Natural killer cell (primary cell): ENCODE measurements at regions not wholly inside any gene's neighbourhood (a gene's known extent, or its start where the extent isn't known, plus 50 kb on each side); places are given as distances from the start of the nearest gene placed in this dataset.

Experiments
- ATAC-seq, 3 donors: fragments of 150-1000 bp in 2 of 3; fragments of 200-7000 bp in 1 of 3; cut with Tn5 transposase; 1 replicate in 1 of 3; 2 replicates in 2 of 3; pipeline ENCODE4 v1.10.0; 2021; ENCODE audit warnings: mild to moderate bottlenecking in 2 of 3, moderate library complexity in 2 of 3
- DNase-seq, 2 donors: peaks; one replicate each; pipeline versions ENCODE4 v3.0.0 to v3.0.0-alpha.2; 2013 to 2021; ENCODE audit warnings: mixed read lengths in 1 of 2
- H3K27ac ChIP-seq: one replicate; pipeline ENCODE4 v1.5.1; 2013; ENCODE audit warnings: mild to moderate bottlenecking, low read length
- H3K27me3 ChIP-seq: one replicate; pipeline ENCODE4 v1.6.1; 2013; ENCODE audit warnings: low read length; ENCODE audit not compliant: control insufficient read depth, insufficient read depth
- H3K36me3 ChIP-seq: one replicate; pipeline ENCODE4 v1.6.1; 2013; ENCODE audit warnings: low read length; ENCODE audit not compliant: control insufficient read depth, insufficient read depth
- H3K4me1 ChIP-seq: one replicate; pipeline ENCODE4 v1.6.1; 2013; ENCODE audit warnings: low read length; ENCODE audit not compliant: control insufficient read depth, insufficient read depth
- H3K4me3 ChIP-seq: one replicate; pipeline ENCODE4 v1.5.1; 2013; ENCODE audit warnings: low read length
- H3K9me3 ChIP-seq: one replicate; pipeline ENCODE4 v1.6.1; 2013; ENCODE audit warnings: low read length; ENCODE audit not compliant: control insufficient read depth, insufficient read depth
- H3K27ac Mint-ChIP-seq, 2 donors: one replicate each; pipeline ENCODE4 v1.8.0; 2022; ENCODE audit warnings: mild to moderate bottlenecking in 2 of 2, mixed read lengths in 2 of 2, moderate library complexity in 1 of 2
- H3K27me3 Mint-ChIP-seq, 2 donors: one replicate each; pipeline ENCODE4 v1.8.0; 2022; ENCODE audit warnings: low read depth in 2 of 2, mixed read lengths in 2 of 2
- H3K36me3 Mint-ChIP-seq: one replicate; pipeline ENCODE4 v1.8.0; 2022; ENCODE audit warnings: mixed read lengths
- H3K4me1 Mint-ChIP-seq, 2 donors: one replicate each; pipeline ENCODE4 v1.8.0; 2022; ENCODE audit warnings: mixed read lengths in 2 of 2
- H3K4me3 Mint-ChIP-seq: one replicate; pipeline ENCODE4 v1.8.0; 2022; ENCODE audit warnings: mild to moderate bottlenecking, moderate library complexity, mixed read lengths
- H3K9me3 Mint-ChIP-seq, 2 donors: one replicate each; pipeline ENCODE4 v1.8.0; 2022; ENCODE audit warnings: mixed read lengths in 2 of 2
- WGBS: methylation state at CpG from one replicate; pipeline ENCODE4 v1.1.7; 2013; ENCODE audit warnings: missing lambda C conversion rate; ENCODE audit not compliant: insufficient coverage; 5-methylcytosine and 5-hydroxymethylcytosine counted together
- intact Hi-C: fragments of 100-400 bp; cut with micrococcal nuclease; formaldehyde crosslinking; loops from one replicate; pipeline ENCODE4 v1.14.2; 2022
- TF ChIP-seq, protein P1 (sequence below): fragments of 200-600 bp; IDR thresholded peaks from one replicate; pipeline ENCODE4 v1.8.0; 2022; ENCODE audit warnings: antibody characterized with exemption

DNA sequence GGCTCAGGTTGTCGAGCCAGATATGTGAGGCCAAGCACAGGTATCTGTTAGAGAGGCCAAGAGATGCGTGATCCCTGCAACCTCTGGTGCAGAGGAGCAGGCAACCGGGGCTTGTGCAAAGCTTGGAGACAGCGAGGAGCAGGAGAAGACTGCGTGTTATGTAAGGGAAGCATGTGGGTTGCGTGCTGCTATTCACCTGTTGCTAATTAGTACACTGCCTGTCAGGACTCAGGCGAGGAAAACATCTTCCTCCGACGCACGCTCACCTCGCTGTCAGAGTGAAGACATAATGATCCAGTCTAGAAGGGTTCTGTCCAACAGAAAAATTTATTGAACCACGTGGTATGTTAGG lies 102.5 kb downstream of the HNRNPLL start:
- H3K9me3 Mint-ChIP-seq = no peaks in the 10 kb centered on the region
- H3K4me3 Mint-ChIP-seq = no peak overlapping the region
- WGBS = 92% methylated on average over 12 of the region's 12 CpGs
- Histone ChIP-seq H3K36me3 (no peaks in the 10 kb centered on the region), H3K27me3 (no peaks in the 10 kb centered on the region), H3K27ac (no peak overlapping the region), H3K4me3 (no peak overlapping the region), H3K9me3 (no peaks in the 10 kb centered on the region), H3K4me1 (no peaks in the 10 kb centered on the region)
- no peak overlapping the region for H3K27ac Mint-ChIP-seq
- no peaks in the 10 kb centered on the region for H3K36me3 Mint-ChIP-seq
- intact Hi-C loops = no loop called here
- TF ChIP-seq, protein P1, sequence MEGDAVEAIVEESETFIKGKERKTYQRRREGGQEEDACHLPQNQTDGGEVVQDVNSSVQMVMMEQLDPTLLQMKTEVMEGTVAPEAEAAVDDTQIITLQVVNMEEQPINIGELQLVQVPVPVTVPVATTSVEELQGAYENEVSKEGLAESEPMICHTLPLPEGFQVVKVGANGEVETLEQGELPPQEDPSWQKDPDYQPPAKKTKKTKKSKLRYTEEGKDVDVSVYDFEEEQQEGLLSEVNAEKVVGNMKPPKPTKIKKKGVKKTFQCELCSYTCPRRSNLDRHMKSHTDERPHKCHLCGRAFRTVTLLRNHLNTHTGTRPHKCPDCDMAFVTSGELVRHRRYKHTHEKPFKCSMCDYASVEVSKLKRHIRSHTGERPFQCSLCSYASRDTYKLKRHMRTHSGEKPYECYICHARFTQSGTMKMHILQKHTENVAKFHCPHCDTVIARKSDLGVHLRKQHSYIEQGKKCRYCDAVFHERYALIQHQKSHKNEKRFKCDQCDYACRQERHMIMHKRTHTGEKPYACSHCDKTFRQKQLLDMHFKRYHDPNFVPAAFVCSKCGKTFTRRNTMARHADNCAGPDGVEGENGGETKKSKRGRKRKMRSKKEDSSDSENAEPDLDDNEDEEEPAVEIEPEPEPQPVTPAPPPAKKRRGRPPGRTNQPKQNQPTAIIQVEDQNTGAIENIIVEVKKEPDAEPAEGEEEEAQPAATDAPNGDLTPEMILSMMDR = no peak
- peaks cover 0 to 11% of the 10 kb centered on the region in 2 donors for H3K27me3 Mint-ChIP-seq
- ATAC-seq (no peak), DNase-seq (no peak)
- H3K4me1 Mint-ChIP-seq = peaks cover 6 to 8% of the 10 kb centered on the region in 2 donors

- no peak overlapping the region for H3K4me3 Mint-ChIP-seq
- 93% methylated on average over 8 of the region's 9 CpGs for WGBS
- H3K27ac ChIP-seq = no peak overlapping the region
- intact Hi-C loops = no loop called here
- H3K9me3 ChIP-seq = no peaks in the 10 kb centered on the region
- H3K4me1 ChIP-seq = no peaks in the 10 kb centered on the region
- no peaks in the 10 kb centered on the region for H3K9me3 Mint-ChIP-seq
- DNase-seq = no peak
- no peaks in the 10 kb centered on the region for H3K36me3 ChIP-seq
- H3K27me3 Mint-ChIP-seq = peaks cover 0 to 11% of the 10 kb centered on the region in 2 donors
- H3K27ac Mint-ChIP-seq = no peak overlapping the region
- peaks cover 6 to 8% of the 10 kb centered on the region in 2 donors for H3K4me1 Mint-ChIP-seq
- H3K27me3 ChIP-seq = no peaks in the 10 kb centered on the region
- TF ChIP-seq, protein P1 = no peak
- H3K36me3 Mint-ChIP-seq = no peaks in the 10 kb centered on the region
- no peak overlapping the region for H3K4me3 ChIP-seq
- ATAC-seq = no peak
These were observed 103.0 kb downstream of the HNRNPLL start for GRCh38 chr2:38499548-38500282.

- no peak overlapping the region for H3K27ac Mint-ChIP-seq
- ATAC-seq = no peak
- H3K9me3 Mint-ChIP-seq = no peaks in the 10 kb centered on the region
- H3K4me1 Mint-ChIP-seq = peaks cover 6 to 8% of the 10 kb centered on the region in 2 donors
- Histone ChIP-seq H3K27ac (no peak overlapping the region), H3K36me3 (no peaks in the 10 kb centered on the region), H3K4me3 (no peak overlapping the region), H3K27me3 (no peaks in the 10 kb centered on the region), H3K4me1 (no peaks in the 10 kb centered on the region), H3K9me3 (no peaks in the 10 kb centered on the region)
- TF ChIP-seq, protein P1 = no peak
- intact Hi-C loops = no loop called here
- WGBS = 24% methylated on average over 3 of the region's 3 CpGs
- no peak for DNase-seq
- peaks cover 0 to 8% of the 10 kb centered on the region in 2 donors for H3K27me3 Mint-ChIP-seq
- no peaks in the 10 kb centered on the region for H3K36me3 Mint-ChIP-seq
- no peak overlapping the region for H3K4me3 Mint-ChIP-seq
These were observed 104.7 kb downstream of the HNRNPLL start for GRCh38 chr2:38498045-38498481.

GRCh38 chr2:38497670-38498037 lies 105.1 kb downstream of the HNRNPLL start:
- Histone ChIP-seq H3K9me3 (no peaks in the 10 kb centered on the region), H3K27ac (no peak overlapping the region), H3K36me3 (no peaks in the 10 kb centered on the region), H3K4me1 (no peaks in the 10 kb centered on the region), H3K27me3 (no peaks in the 10 kb centered on the region), H3K4me3 (no peak overlapping the region)
- H3K9me3 Mint-ChIP-seq = no peaks in the 10 kb centered on the region
- TF ChIP-seq, protein P1 = no peak
- H3K27me3 Mint-ChIP-seq = peaks cover 0 to 8% of the 10 kb centered on the region in 2 donors
- peaks cover 6 to 8% of the 10 kb centered on the region in 2 donors for H3K4me1 Mint-ChIP-seq
- no peaks in the 10 kb centered on the region for H3K36me3 Mint-ChIP-seq
- intact Hi-C loops = no loop called here
- ATAC-seq (no peak), DNase-seq (no peak)
- H3K27ac Mint-ChIP-seq = no peak overlapping the region
- 83% methylated on average over 3 of the region's 3 CpGs for WGBS
- H3K4me3 Mint-ChIP-seq = no peak overlapping the region
